OCI-LY3 (cell line): ENCODE measurements at regions not wholly inside any gene's neighbourhood (a gene's known extent, or its start where the extent isn't known, plus 50 kb on each side); places are given as distances from the start of the nearest gene placed in this dataset.

ENCODE experiments used
- EZH2phosphoT487 ChIP-seq: fragments of 200-600 bp; shearing (Covaris generic); IDR thresholded peaks from 2 replicates; pipeline ENCODE4 v1.6.1; 2018; ENCODE audit warnings: antibody characterized with exemption, mixed run types, low read depth
- TF ChIP-seq, protein P1 (sequence below): fragments of 200-600, 300-600 bp; sonication (generic); IDR thresholded peaks from 2 replicates; pipeline ENCODE4 v1.5.1; 2014; ENCODE audit warnings: antibody characterized with exemption, low read length, low read depth

DNA sequence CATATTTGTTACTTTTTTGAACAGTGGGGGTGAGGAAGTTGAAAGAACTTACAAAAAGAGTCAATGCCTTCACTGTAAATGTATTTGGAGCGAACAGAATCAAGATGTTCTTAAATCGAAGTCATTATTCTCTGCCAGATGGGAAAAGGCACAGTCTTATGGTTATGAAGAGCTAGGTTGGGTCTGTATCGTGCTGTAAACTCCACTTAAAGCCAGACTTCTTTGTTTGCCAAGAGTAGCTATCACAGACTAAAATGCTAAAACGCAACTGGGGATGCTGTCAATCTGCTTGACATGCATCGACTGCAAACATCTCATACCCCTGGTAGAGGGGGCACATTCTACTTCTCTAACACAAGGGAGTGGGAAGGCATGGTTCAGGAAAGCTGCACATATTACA lies 160.4 kb downstream of the DACT1 start:
- TF ChIP-seq, protein P1, sequence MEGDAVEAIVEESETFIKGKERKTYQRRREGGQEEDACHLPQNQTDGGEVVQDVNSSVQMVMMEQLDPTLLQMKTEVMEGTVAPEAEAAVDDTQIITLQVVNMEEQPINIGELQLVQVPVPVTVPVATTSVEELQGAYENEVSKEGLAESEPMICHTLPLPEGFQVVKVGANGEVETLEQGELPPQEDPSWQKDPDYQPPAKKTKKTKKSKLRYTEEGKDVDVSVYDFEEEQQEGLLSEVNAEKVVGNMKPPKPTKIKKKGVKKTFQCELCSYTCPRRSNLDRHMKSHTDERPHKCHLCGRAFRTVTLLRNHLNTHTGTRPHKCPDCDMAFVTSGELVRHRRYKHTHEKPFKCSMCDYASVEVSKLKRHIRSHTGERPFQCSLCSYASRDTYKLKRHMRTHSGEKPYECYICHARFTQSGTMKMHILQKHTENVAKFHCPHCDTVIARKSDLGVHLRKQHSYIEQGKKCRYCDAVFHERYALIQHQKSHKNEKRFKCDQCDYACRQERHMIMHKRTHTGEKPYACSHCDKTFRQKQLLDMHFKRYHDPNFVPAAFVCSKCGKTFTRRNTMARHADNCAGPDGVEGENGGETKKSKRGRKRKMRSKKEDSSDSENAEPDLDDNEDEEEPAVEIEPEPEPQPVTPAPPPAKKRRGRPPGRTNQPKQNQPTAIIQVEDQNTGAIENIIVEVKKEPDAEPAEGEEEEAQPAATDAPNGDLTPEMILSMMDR = peak; percentile 14; the same call in 1 of the 2 replicates
- no peak for TF ChIP-seq EZH2phosphoT487
